Large intestine (tissue), 3 donors: ENCODE measurements at regions not wholly inside any gene's neighbourhood (a gene's known extent, or its start where the extent isn't known, plus 50 kb on each side); places are given as distances from the start of the nearest gene placed in this dataset.

Source experiments
- DNase-seq, 2 donors: peaks; one replicate each; pipeline versions ENCODE4 v3.0.0 to v3.0.0-alpha.2; 2013
- H3K27ac ChIP-seq: one replicate; pipeline ENCODE4 v1.5.1; 2013; ENCODE audit warnings: low read length
- H3K27me3 ChIP-seq: 2 replicates; pipeline ENCODE4 v1.6.1; 2013; ENCODE audit warnings: low read length; ENCODE audit not compliant: control insufficient read depth, insufficient read depth
- H3K36me3 ChIP-seq: 2 replicates; pipeline ENCODE4 v1.6.1; 2013; ENCODE audit warnings: low read length; ENCODE audit not compliant: control insufficient read depth, insufficient read depth
- H3K4me1 ChIP-seq: one replicate; pipeline ENCODE4 v1.6.1; 2013; ENCODE audit warnings: low read length; ENCODE audit not compliant: control insufficient read depth, insufficient read depth
- H3K4me3 ChIP-seq: one replicate; pipeline ENCODE4 v1.5.1; 2013; ENCODE audit warnings: low read length
- H3K9me3 ChIP-seq: one replicate; pipeline ENCODE4 v1.6.1; 2013; ENCODE audit warnings: mild to moderate bottlenecking, low read depth, low read length, moderate library complexity; ENCODE audit not compliant: control insufficient read depth
- WGBS: methylation state at CpG from one replicate; pipeline ENCODE4 v1.1.5; 2013; ENCODE audit warnings: low lambda C conversion rate; ENCODE audit not compliant: insufficient coverage; 5-methylcytosine and 5-hydroxymethylcytosine counted together

DNA sequence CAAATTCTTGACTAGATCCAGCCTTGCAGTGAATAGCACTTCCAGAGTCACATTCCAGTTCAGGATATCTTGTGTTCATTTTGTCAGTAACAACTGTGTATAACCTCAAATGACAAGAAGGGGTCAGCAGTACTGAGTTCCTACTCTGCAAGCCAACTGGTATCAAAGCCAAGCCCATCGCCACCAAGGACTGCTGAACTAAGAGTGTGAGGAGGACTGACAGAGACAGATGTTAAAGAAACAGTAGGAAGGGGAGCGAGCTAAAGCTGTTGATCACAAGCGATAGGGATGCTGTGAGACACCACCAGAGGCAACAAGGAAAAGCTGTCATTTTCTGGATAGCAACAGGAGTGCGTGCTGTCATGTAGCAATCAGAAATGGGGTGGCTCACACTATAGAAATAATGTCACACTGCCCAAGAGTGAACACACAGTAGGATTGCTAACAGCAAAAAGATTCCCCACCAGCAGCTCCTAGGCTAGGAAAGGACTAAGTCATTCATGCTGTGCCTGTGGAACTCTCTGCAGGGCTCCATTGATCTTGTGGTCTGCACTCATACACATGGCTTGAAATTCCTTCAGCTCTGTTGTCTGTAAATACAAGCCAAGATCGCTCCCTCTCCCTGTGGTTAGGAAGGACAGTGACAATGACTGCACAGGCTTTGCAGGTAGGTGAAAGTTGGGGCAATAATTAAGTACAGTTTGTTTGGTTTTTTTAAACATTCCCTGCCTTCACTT is 658.6 kb downstream of the NR2F1-AS1 start:
- Histone ChIP-seq H3K27me3 (no peaks in the 10 kb centered on the region), H3K36me3 (no peaks in the 10 kb centered on the region), H3K4me3 (no peak overlapping the region), H3K27ac (no peak overlapping the region), H3K9me3 (no peaks in the 10 kb centered on the region), H3K4me1 (no peaks in the 10 kb centered on the region)
- DNase-seq, result no peak
- WGBS, result 100% methylated on average over 1 of the region's 5 CpGs

DNA sequence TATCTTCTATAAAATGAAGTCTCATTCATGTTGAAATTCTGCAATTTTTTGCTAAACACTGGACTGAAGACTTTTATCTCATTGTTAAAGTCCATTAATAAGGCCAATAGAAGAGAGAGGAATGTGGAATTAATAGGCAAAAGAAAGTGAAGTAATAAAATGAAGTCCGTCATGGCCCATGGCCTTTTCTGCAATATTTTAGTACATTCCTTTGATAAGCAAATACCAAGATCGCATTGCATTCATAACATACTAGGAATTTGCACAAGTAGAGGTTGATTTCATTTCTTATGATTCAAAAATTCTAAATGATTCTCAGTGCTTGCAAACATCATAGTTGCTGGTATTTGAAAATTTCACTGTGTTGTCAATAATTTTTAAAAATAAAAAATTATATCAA is 664.0 kb downstream of the NR2F1-AS1 start:
- Histone ChIP-seq H3K4me1 (no peaks in the 10 kb centered on the region), H3K36me3 (no peaks in the 10 kb centered on the region), H3K4me3 (no peak overlapping the region), H3K9me3 (no peaks in the 10 kb centered on the region), H3K27me3 (no peaks in the 10 kb centered on the region), H3K27ac (no peak overlapping the region)
- no CpG with 5 or more reads among the region's 2 CpGs for WGBS
- no peak for DNase-seq

DNA sequence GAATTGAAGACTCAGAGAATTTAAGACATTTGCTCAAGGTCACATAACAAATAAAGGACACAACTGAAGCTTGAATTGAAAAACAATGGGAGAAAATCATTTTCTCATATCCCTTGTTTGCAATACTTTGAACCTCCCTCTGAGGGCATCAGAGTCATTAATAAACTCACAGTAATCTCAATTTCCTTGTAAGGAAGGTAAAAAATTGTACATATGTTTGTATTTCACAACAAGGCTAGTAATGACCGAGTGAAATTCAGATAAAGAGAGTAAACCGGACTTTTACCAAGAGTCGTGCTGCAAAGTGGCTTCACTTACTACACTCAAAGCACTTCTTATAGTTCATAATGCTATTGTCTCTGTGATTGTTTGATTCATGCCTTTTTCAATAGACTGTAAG is 665.0 kb downstream of the NR2F1-AS1 start:
- H3K27me3 ChIP-seq, result no peaks in the 10 kb centered on the region
- H3K4me1 ChIP-seq, result no peaks in the 10 kb centered on the region
- H3K36me3 ChIP-seq, result no peaks in the 10 kb centered on the region
- no peak overlapping the region for H3K4me3 ChIP-seq
- no CpG with 5 or more reads among the region's 3 CpGs for WGBS
- no peak overlapping the region for H3K27ac ChIP-seq
- H3K9me3 ChIP-seq, result no peaks in the 10 kb centered on the region
- DNase-seq, result peak in 1 of 2 donors; percentile 38

DNA sequence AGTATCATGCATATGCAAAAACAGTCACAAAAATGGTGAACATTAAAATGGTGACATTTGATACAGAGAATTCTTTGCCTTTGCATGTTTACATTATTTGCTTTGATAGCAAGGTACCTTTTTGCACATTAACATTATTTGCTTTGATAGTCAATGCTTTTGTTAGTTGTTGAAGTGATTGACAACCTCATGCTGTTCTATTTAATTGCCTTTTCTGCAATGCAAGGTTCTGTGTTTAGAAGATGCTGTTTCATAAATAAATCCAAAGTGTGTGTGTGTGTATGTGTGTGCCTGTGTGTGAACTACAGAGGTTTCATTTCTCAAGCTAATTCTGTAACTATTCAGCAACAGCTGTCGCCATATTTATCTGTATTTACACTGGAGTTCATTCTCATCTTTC is 668.7 kb downstream of the NR2F1-AS1 start:
- Histone ChIP-seq H3K4me1 (no peaks in the 10 kb centered on the region), H3K4me3 (no peak overlapping the region), H3K27ac (no peak overlapping the region), H3K36me3 (no peaks in the 10 kb centered on the region), H3K9me3 (no peaks in the 10 kb centered on the region), H3K27me3 (no peaks in the 10 kb centered on the region)
- DNase-seq, result no peak
- WGBS, result 67% methylated on average over 1 of the region's 1 CpG

DNA sequence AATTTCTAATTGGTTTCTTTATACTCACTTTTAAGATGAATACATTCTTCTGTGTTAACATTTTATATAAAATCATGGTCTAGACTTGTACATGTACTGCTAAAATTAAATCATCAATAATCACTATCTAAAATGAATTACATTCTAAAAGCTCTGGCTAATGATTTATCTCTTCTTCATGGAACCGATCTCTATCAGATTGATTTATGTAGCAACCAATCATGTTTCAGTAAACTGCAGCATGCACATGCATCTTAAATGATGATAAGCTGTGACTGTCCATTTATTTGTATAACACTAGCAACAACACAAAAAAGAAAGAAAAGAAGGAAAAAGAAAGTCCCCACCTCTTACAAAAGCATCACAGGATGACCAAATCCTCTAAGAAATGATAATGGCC is 669.2 kb downstream of the NR2F1-AS1 start:
- H3K9me3 ChIP-seq, result no peaks in the 10 kb centered on the region
- WGBS, result 67% methylated on average over 1 of the region's 1 CpG
- H3K36me3 ChIP-seq, result no peaks in the 10 kb centered on the region
- no peak for DNase-seq
- no peaks in the 10 kb centered on the region for H3K4me1 ChIP-seq
- no peak overlapping the region for H3K4me3 ChIP-seq
- H3K27me3 ChIP-seq, result no peaks in the 10 kb centered on the region
- no peak overlapping the region for H3K27ac ChIP-seq

DNA sequence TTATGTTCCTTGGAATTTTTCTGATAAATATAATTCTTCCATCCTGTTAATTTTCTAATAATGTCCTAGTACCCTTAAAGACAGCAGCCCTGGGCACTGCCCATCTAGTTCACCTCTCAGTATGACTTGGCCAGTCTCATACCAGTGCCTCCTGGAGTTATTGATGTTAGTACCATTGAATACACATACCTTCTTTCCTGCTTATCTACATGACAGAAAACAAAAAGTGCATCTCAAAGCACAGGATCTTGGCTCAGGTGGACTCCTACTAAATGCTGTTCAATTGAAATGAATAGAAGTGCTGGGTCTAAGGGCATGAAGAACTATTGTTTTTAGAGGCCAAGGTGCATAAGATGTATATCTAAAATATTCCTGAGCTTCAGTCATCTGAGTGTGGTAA is 669.7 kb downstream of the NR2F1-AS1 start:
- Histone ChIP-seq H3K4me3 (no peak overlapping the region), H3K27me3 (no peaks in the 10 kb centered on the region), H3K9me3 (no peaks in the 10 kb centered on the region), H3K36me3 (no peaks in the 10 kb centered on the region), H3K4me1 (no peaks in the 10 kb centered on the region), H3K27ac (no peak overlapping the region)
- DNase-seq, result no peak

DNA sequence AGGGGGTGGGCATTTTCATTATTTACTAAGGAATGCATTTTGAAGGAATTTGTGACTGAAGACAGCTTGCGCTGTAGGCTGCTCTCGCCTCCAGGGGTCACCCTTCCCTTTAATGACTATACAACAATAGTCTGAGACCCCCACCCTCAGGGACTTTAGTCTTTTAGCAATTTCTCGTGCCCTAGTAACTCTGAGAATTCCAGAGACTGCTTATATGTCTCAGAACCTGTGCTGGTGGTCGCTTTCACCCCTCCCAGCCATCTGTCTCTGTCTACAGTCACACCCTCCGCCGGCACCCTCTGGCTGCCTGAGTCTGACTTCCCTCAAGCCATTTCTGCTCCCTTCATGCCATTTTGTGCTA is 671.4 kb downstream of the NR2F1-AS1 start:
- no peaks in the 10 kb centered on the region for H3K36me3 ChIP-seq
- 39% methylated on average over 3 of the region's 6 CpGs for WGBS
- H3K27me3 ChIP-seq, result no peaks in the 10 kb centered on the region
- no peaks in the 10 kb centered on the region for H3K4me1 ChIP-seq
- H3K4me3 ChIP-seq, result no peak overlapping the region
- H3K27ac ChIP-seq, result no peak overlapping the region
- no peaks in the 10 kb centered on the region for H3K9me3 ChIP-seq
- DNase-seq, result no peak

DNA sequence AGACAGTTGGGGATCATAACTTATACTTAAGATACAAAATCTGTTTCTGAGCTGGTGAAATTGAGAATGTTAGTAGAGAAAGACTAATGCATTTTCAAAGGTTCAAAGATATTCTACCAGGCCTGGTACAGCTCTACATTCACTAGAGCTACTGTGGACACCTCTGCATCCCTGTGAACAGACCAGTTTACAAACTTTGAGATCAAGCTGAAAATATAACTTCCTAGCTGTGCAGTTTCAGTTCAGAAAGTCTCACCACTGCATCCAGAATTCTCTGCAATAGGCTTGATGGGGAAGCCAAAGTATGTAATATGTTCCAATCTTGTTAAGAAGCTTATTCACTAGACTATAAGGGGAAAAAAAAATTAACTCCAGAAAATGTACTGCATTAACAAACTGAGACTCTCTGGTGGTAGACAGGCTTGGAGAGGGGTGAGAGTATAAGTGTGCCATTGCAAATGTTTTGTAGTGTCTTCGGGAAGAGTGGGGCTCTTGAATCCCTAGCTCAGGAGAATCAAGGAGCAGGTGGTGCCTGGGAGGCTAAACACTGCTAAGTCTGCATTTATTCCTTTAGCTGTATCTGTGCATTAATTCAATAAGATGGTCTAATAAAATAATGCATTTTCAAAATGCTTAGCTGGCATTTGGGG is 671.9 kb downstream of the NR2F1-AS1 start:
- no peaks in the 10 kb centered on the region for H3K9me3 ChIP-seq
- DNase-seq, result no peak
- no peaks in the 10 kb centered on the region for H3K36me3 ChIP-seq
- H3K4me1 ChIP-seq, result no peaks in the 10 kb centered on the region
- H3K27ac ChIP-seq, result no peak overlapping the region
- WGBS, result no CpG with 5 or more reads among the region's 1 CpG
- H3K4me3 ChIP-seq, result no peak overlapping the region
- H3K27me3 ChIP-seq, result no peaks in the 10 kb centered on the region

DNA sequence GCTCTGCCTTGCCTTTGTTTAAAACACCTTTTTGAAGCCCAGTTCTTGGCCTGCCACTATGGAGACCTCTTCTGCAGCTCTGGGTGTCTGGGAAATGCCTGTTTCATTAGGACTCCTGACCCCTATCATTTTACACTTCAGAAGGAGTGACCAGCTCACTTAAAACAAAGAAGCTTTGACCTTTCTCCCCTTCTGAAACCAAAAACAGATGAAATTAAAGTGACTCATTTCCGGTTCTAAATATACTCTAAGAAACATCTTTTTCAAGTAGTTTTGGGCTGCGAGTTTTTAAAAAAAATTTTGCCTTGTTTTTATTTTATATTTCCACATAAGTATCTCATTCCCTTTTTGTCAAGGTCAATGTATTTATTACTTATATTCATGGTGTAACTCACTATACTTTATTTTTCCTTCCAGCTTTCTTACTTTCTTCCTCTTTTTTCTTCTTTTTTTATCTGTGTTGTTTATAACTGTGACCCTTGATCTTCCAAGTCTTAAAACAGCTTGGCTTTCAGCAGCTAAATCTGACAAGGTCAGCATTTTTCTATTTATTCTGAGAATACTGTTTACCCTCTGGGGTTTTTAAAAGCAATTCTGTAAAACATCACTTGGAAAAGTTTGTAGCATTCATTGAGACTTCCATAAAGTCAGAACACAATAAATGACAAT is 672.9 kb downstream of the NR2F1-AS1 start:
- 69% methylated on average over 2 of the region's 2 CpGs for WGBS
- Histone ChIP-seq H3K27me3 (no peaks in the 10 kb centered on the region), H3K9me3 (no peaks in the 10 kb centered on the region), H3K27ac (no peak overlapping the region), H3K4me3 (no peak overlapping the region), H3K4me1 (no peaks in the 10 kb centered on the region), H3K36me3 (no peaks in the 10 kb centered on the region)
- DNase-seq, result peak in 1 of 2 donors; percentile 18

DNA sequence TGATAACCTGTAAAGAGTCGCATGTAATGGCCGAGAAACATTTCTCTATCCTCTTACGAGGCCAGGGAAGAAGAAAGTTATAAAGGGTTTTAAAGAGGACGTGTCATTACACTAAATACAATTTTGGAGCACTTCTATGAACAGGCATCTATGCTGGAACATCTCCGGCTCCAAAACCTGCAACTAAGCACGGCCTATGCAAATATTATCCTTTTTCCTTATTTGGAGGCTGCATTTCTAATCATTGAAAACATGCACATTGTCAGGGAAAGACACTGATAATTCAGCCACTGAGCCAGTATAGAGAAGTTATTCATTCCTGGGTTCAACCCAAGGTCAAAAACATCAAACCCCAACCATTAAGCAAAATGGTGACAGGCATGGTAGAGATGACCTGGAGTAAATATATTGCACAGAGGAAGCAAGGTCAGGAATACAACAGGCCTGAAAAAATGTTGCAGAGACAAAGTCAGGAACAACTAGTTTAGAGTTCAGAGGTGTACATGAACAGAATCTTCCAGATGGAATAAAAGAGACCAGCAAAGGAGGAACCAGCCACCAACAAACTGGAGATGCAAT is 674.1 kb downstream of the NR2F1-AS1 start:
- H3K4me3 ChIP-seq, result no peak overlapping the region
- no peaks in the 10 kb centered on the region for H3K36me3 ChIP-seq
- no peaks in the 10 kb centered on the region for H3K9me3 ChIP-seq
- H3K4me1 ChIP-seq, result no peaks in the 10 kb centered on the region
- H3K27me3 ChIP-seq, result no peaks in the 10 kb centered on the region
- WGBS, result 95% methylated on average over 4 of the region's 6 CpGs
- DNase-seq, result no peak
- no peak overlapping the region for H3K27ac ChIP-seq
